Fibroblast of the aortic adventitia (primary cell): ENCODE measurements at regions not wholly inside any gene's neighbourhood (a gene's known extent, or its start where the extent isn't known, plus 50 kb on each side); places are given as distances from the start of the nearest gene placed in this dataset.
A peak's percentile ranks its signal among the peaks of the same experiment; 100 is the strongest.

Source experiments
- DNase-seq: peaks from one replicate; pipeline ENCODE4 v3.0.0-alpha.2; 2010; ENCODE audit warnings: low read depth
- H3K4me3 ChIP-seq: 2 replicates; pipeline ENCODE4 v1.5.1; 2011; ENCODE audit warnings: low read depth, mild to moderate bottlenecking, control low read depth, low read length, moderate library complexity
- CTCF ChIP-seq: IDR thresholded peaks from 2 replicates; pipeline ENCODE4 v1.5.1; 2011; ENCODE audit warnings: mild to moderate bottlenecking, low read length, control low read depth, inconsistent platforms; ENCODE audit not compliant: insufficient read depth

- H3K4me3 ChIP-seq, result no peak overlapping the region
- no peak for TF ChIP-seq CTCF
- no peak for DNase-seq
These were observed 1882.6 kb downstream of the PCDH9 start for GRCh38 chr13:65347420-65348030.

GRCh38 chr13:65343898-65344663, 1886.1 kb downstream of the PCDH9 start:
- no peak for DNase-seq
- no peak for TF ChIP-seq CTCF
- H3K4me3 ChIP-seq, result no peak overlapping the region

- no peak for DNase-seq
- no peak for TF ChIP-seq CTCF
- no peak overlapping the region for H3K4me3 ChIP-seq
These were observed 1887.4 kb downstream of the PCDH9 start for GRCh38 chr13:65342541-65343337.

GRCh38 chr13:65339241-65339640, 1890.9 kb downstream of the PCDH9 start:
- H3K4me3 ChIP-seq, result no peak overlapping the region
- no peak for DNase-seq
- TF ChIP-seq CTCF, result no peak

GRCh38 chr13:65336916-65337315, 1893.2 kb downstream of the PCDH9 start:
- H3K4me3 ChIP-seq, result no peak overlapping the region
- TF ChIP-seq CTCF, result no peak
- peak; percentile 5 for DNase-seq

- TF ChIP-seq CTCF, result no peak
- DNase-seq, result no peak
- no peak overlapping the region for H3K4me3 ChIP-seq
These were observed 1893.9 kb downstream of the PCDH9 start for GRCh38 chr13:65336087-65336749.
